B cell (primary cell): ENCODE measurements at regions not wholly inside any gene's neighbourhood (a gene's known extent, or its start where the extent isn't known, plus 50 kb on each side); places are given as distances from the start of the nearest gene placed in this dataset.

Source experiments
- ATAC-seq: fragments of 200-7000 bp; cut with Tn5 transposase; one replicate; pipeline ENCODE4 v1.10.0; 2021; ENCODE audit warnings: low read depth, mild to moderate bottlenecking, moderate number of reproducible peaks, moderate library complexity
- CTCF ChIA-PET: fragments of 350-600 bp; sonication (Branson Sonifier 250); formaldehyde crosslinking; loops from one replicate; lab custom pipeline; 2021; ENCODE audit warnings: antibody characterized with exemption, inconsistent platforms; lab: Charles Lee
- POLR2A ChIA-PET: fragments of 350-600 bp; sonication (Branson Sonifier 250); formaldehyde crosslinking; loops from one replicate; lab custom pipeline; 2021; ENCODE audit warnings: antibody characterized with exemption; lab: Charles Lee
- DNase-seq: peaks from one replicate; pipeline ENCODE4 v3.0.0; 2013
- H2AFZ ChIP-seq: 2 replicates; pipeline ENCODE4 v1.6.1; 2012; ENCODE audit warnings: mild to moderate bottlenecking, low read depth, low read length; ENCODE audit not compliant: insufficient read depth, poor library complexity, severe bottlenecking
- H3K27ac ChIP-seq, 2 donors: 1 replicate in 1 of 2; 2 replicates in 1 of 2; pipeline ENCODE4 v1.5.1; 2012 to 2013; ENCODE audit warnings: low read length in 2 of 2, mild to moderate bottlenecking in 2 of 2, moderate library complexity in 1 of 2
- H3K27me3 ChIP-seq, 4 experiments: fragments of 200-600 bp in 1 of 4; sonication (generic) in 1 of 4; replicated peaks in 1 of 4; 1 replicate in 2 of 4; 2 replicates in 2 of 4; pipeline versions ENCODE4 v1.6.1 to v1.7.0; 2013 to 2016; ENCODE audit warnings: low read length in 3 of 4, mild to moderate bottlenecking in 2 of 4, mixed read lengths in 1 of 4, moderate library complexity in 1 of 4; ENCODE audit not compliant: insufficient read depth in 4 of 4, control insufficient read depth in 3 of 4; ENCODE audit errors: control extremely low read depth in 1 of 4
- H3K36me3 ChIP-seq, 2 experiments: replicated peaks in 1 of 2; 1 replicate in 1 of 2; 2 replicates in 1 of 2; pipeline versions ENCODE4 v1.6.1 to v1.7.1; 2013; ENCODE audit warnings: low read length in 1 of 2; ENCODE audit not compliant: insufficient read depth in 2 of 2, control insufficient read depth in 1 of 2; ENCODE audit errors: control extremely low read depth in 1 of 2, extremely low read depth in 1 of 2
- H3K4me1 ChIP-seq, 2 donors: fragments of 200-600 bp in 1 of 2; sonication (generic) in 1 of 2; 1 replicate in 1 of 2; 2 replicates in 1 of 2; pipeline versions ENCODE4 v1.5.1 to v1.6.1; 2013 to 2017; ENCODE audit warnings: low read length in 2 of 2; ENCODE audit not compliant: control insufficient read depth in 2 of 2, insufficient read depth in 2 of 2
- H3K4me2 ChIP-seq: replicated peaks from 2 replicates; pipeline ENCODE3; 2012; ENCODE audit warnings: mild to moderate bottlenecking, low read depth, low read length; ENCODE audit not compliant: poor library complexity, severe bottlenecking
- H3K4me3 ChIP-seq, 5 experiments: fragments of 200-600 bp in 1 of 5; sonication (generic) in 1 of 5; 1 replicate in 3 of 5; 2 replicates in 2 of 5; pipeline versions ENCODE4 v1.5.1 to v1.7.0; 2011 to 2016; ENCODE audit warnings: low read length in 4 of 5, mild to moderate bottlenecking in 4 of 5, low read depth in 2 of 5, control low read depth in 1 of 5, moderate library complexity in 1 of 5; ENCODE audit not compliant: insufficient read depth in 1 of 5; ENCODE audit errors: control extremely low read depth in 1 of 5, extremely low read depth in 1 of 5
- H3K79me2 ChIP-seq: fragments of 200-600 bp; sonication (generic); one replicate; pipeline ENCODE4 v1.6.0; 2016; ENCODE audit warnings: low read length; ENCODE audit not compliant: control insufficient read depth, insufficient read depth
- H3K9ac ChIP-seq: fragments of 200-600 bp; sonication (generic); 2 replicates; pipeline ENCODE4 v1.6.1; 2017; ENCODE audit warnings: mild to moderate bottlenecking, low read length, moderate library complexity
- H3K9me3 ChIP-seq, 3 donors: one replicate each; pipeline versions ENCODE4 v1.6.1 to v1.7.1; 2013; ENCODE audit warnings: low read length in 2 of 3; ENCODE audit not compliant: control insufficient read depth in 2 of 3, insufficient read depth in 1 of 3; ENCODE audit errors: control extremely low read depth in 1 of 3
- H4K20me1 ChIP-seq: 2 replicates; pipeline ENCODE4 v1.6.0; 2012; ENCODE audit warnings: mild to moderate bottlenecking, low read length; ENCODE audit not compliant: insufficient read depth, control insufficient read depth, poor library complexity, severe bottlenecking
- H3K27ac Mint-ChIP-seq: one replicate; pipeline ENCODE4 v1.8.0; 2021; ENCODE audit warnings: mixed read lengths
- H3K27me3 Mint-ChIP-seq: one replicate; pipeline ENCODE4 v1.8.0; 2021; ENCODE audit warnings: mixed read lengths
- H3K4me1 Mint-ChIP-seq: one replicate; pipeline ENCODE4 v1.8.0; 2021; ENCODE audit warnings: mixed read lengths
- H3K4me3 Mint-ChIP-seq: one replicate; pipeline ENCODE4 v1.8.0; 2021; ENCODE audit warnings: mixed read lengths
- H3K9me3 Mint-ChIP-seq: one replicate; pipeline ENCODE4 v1.8.0; 2022; ENCODE audit warnings: mixed read lengths; ENCODE audit not compliant: insufficient read depth
- EZH2 ChIP-seq: IDR thresholded peaks from 2 replicates; pipeline ENCODE4 v1.6.1; 2012; ENCODE audit warnings: borderline replicate concordance, low read depth, mild to moderate bottlenecking, moderate library complexity, low read length; ENCODE audit not compliant: insufficient read depth, poor library complexity, severe bottlenecking
- WGBS: methylation state at CpG from one replicate; pipeline ENCODE4 v1.1.5; 2013; ENCODE audit warnings: missing lambda C conversion rate; ENCODE audit not compliant: insufficient coverage; 5-methylcytosine and 5-hydroxymethylcytosine counted together
- intact Hi-C: fragments of 100-400 bp; cut with micrococcal nuclease; formaldehyde crosslinking; loops from one replicate; pipeline ENCODE4 v1.10.0; 2022
- TF ChIP-seq, protein P1 (sequence below): fragments of 200-600 bp; IDR thresholded peaks from one replicate; pipeline ENCODE4 v1.8.0; 2022; ENCODE audit warnings: antibody characterized with exemption, mild to moderate bottlenecking

- Mint-ChIP-seq H3K27me3 (no peaks in the 10 kb centered on the region), H3K27ac (no peak overlapping the region), H3K4me3 (no peak overlapping the region), H3K9me3 (no peaks in the 10 kb centered on the region), H3K4me1 (no peaks in the 10 kb centered on the region)
- Histone ChIP-seq H3K9me3 (no peaks in the 10 kb centered on the region), H3K4me2 (no peak overlapping the region), H3K27ac (no peak overlapping the region), H4K20me1 (no peaks in the 10 kb centered on the region), H3K27me3 (no peaks in the 10 kb centered on the region), H2AFZ (no peak overlapping the region), H3K79me2 (no peaks in the 10 kb centered on the region), H3K4me3 (no peak overlapping the region), H3K36me3 (no peaks in the 10 kb centered on the region), H3K4me1 (no peaks in the 10 kb centered on the region), H3K9ac (no peak overlapping the region)
- TF ChIP-seq, protein P1, sequence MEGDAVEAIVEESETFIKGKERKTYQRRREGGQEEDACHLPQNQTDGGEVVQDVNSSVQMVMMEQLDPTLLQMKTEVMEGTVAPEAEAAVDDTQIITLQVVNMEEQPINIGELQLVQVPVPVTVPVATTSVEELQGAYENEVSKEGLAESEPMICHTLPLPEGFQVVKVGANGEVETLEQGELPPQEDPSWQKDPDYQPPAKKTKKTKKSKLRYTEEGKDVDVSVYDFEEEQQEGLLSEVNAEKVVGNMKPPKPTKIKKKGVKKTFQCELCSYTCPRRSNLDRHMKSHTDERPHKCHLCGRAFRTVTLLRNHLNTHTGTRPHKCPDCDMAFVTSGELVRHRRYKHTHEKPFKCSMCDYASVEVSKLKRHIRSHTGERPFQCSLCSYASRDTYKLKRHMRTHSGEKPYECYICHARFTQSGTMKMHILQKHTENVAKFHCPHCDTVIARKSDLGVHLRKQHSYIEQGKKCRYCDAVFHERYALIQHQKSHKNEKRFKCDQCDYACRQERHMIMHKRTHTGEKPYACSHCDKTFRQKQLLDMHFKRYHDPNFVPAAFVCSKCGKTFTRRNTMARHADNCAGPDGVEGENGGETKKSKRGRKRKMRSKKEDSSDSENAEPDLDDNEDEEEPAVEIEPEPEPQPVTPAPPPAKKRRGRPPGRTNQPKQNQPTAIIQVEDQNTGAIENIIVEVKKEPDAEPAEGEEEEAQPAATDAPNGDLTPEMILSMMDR = no peak
- TF ChIP-seq EZH2 = no peak
- DNase-seq (no peak), ATAC-seq (no peak)
- intact Hi-C loops = no loop called here
- POLR2A ChIA-PET = no interaction called here
- CTCF ChIA-PET = no interaction called here
- WGBS = 79% methylated on average over 2 of the region's 2 CpGs
Observed at GRCh38 chr13:90197722-90198121, 1149.8 kb upstream of the MIR17HG start.

GRCh38 chr13:90201202-90201601 lies 1146.3 kb upstream of the MIR17HG start:
- TF ChIP-seq EZH2 = no peak
- TF ChIP-seq, protein P1 = no peak
- H3K4me1 ChIP-seq = no peaks in the 10 kb centered on the region
- ATAC-seq = no peak
- H3K9ac ChIP-seq = no peak overlapping the region
- no peaks in the 10 kb centered on the region for H4K20me1 ChIP-seq
- intact Hi-C loops = no loop called here
- no peaks in the 10 kb centered on the region for H3K27me3 ChIP-seq
- no peaks in the 10 kb centered on the region for H3K4me1 Mint-ChIP-seq
- H3K9me3 ChIP-seq = peaks cover 0 to 1% (median 0%) of the 10 kb centered on the region in 3 donors
- peaks cover 2% of the 10 kb centered on the region for H3K9me3 Mint-ChIP-seq
- H3K27me3 Mint-ChIP-seq = no peaks in the 10 kb centered on the region
- CTCF ChIA-PET = no interaction called here
- H2AFZ ChIP-seq = no peak overlapping the region
- H3K36me3 ChIP-seq = no peaks in the 10 kb centered on the region
- no peaks in the 10 kb centered on the region for H3K79me2 ChIP-seq
- POLR2A ChIA-PET = no interaction called here
- no peak overlapping the region for H3K4me2 ChIP-seq
- 81% methylated on average over 1 of the region's 1 CpG for WGBS
- H3K4me3 ChIP-seq = no peak overlapping the region
- H3K27ac ChIP-seq = no peak overlapping the region
- H3K27ac Mint-ChIP-seq = no peak overlapping the region
- no peak for DNase-seq
- no peak overlapping the region for H3K4me3 Mint-ChIP-seq
